CD4-positive, alpha-beta T cell (primary cell): ENCODE measurements at regions not wholly inside any gene's neighbourhood (a gene's known extent, or its start where the extent isn't known, plus 50 kb on each side); places are given as distances from the start of the nearest gene placed in this dataset.

Experiments
- ATAC-seq: fragments of 200-7000 bp; cut with Tn5 transposase; one replicate; pipeline ENCODE4 v1.10.0; 2022; ENCODE audit warnings: mild to moderate bottlenecking; ENCODE audit not compliant: poor library complexity
- CTCF ChIA-PET: fragments of 350-600 bp; sonication (Branson Sonifier 250); formaldehyde crosslinking; loops from one replicate; lab custom pipeline; 2021; ENCODE audit warnings: antibody characterized with exemption, inconsistent platforms; lab: Charles Lee
- POLR2A ChIA-PET: fragments of 350-600 bp; sonication (Branson Sonifier 250); formaldehyde crosslinking; loops from one replicate; lab custom pipeline; 2021; ENCODE audit warnings: antibody characterized with exemption, inconsistent platforms; lab: Charles Lee
- DNase-seq, 14 experiments: peaks; one replicate each; pipeline ENCODE4 v3.0.0-alpha.2; 2013 to 2020; ENCODE audit warnings: mixed read lengths in 2 of 14
- H3K27ac ChIP-seq, 2 donors: one replicate each; pipeline versions ENCODE4 v1.5.1 to v1.7.0; 2013; ENCODE audit warnings: low read length in 2 of 2, low read depth in 1 of 2, mild to moderate bottlenecking in 1 of 2
- H3K27me3 ChIP-seq, 2 experiments: 1 replicate in 1 of 2; 2 replicates in 1 of 2; pipeline versions ENCODE4 v1.6.1 to v1.7.0; 2013; ENCODE audit warnings: low read length in 2 of 2, control low read depth in 1 of 2, mild to moderate bottlenecking in 1 of 2, moderate library complexity in 1 of 2; ENCODE audit not compliant: insufficient read depth in 2 of 2, control insufficient read depth in 1 of 2
- H3K36me3 ChIP-seq: one replicate; pipeline ENCODE4 v1.6.1; 2013; ENCODE audit warnings: low read length, control low read depth; ENCODE audit not compliant: insufficient read depth
- H3K4me1 ChIP-seq: one replicate; pipeline ENCODE4 v1.6.1; 2013; ENCODE audit warnings: low read length, control low read depth; ENCODE audit not compliant: insufficient read depth
- H3K4me3 ChIP-seq: one replicate; pipeline ENCODE4 v1.5.1; 2013; ENCODE audit warnings: mild to moderate bottlenecking, low read length, moderate library complexity
- H3K9me3 ChIP-seq, 2 experiments: 1 replicate in 1 of 2; 2 replicates in 1 of 2; pipeline versions ENCODE4 v1.6.1 to v1.7.0; 2013; ENCODE audit warnings: low read length in 2 of 2, mild to moderate bottlenecking in 2 of 2, control low read depth in 1 of 2, moderate library complexity in 1 of 2; ENCODE audit not compliant: control insufficient read depth in 1 of 2, insufficient read depth in 1 of 2
- H3K27ac Mint-ChIP-seq: one replicate; pipeline ENCODE4 v1.8.0; 2020; ENCODE audit warnings: mixed read lengths
- H3K27me3 Mint-ChIP-seq: one replicate; pipeline ENCODE4 v1.8.0; 2021; ENCODE audit warnings: mixed read lengths
- H3K36me3 Mint-ChIP-seq: one replicate; pipeline ENCODE4 v1.8.0; 2021; ENCODE audit warnings: low read depth, mixed read lengths
- H3K4me1 Mint-ChIP-seq: one replicate; pipeline ENCODE4 v1.8.0; 2021; ENCODE audit warnings: low read depth, mixed read lengths
- H3K4me3 Mint-ChIP-seq: one replicate; pipeline ENCODE4 v1.8.0; 2020; ENCODE audit warnings: mild to moderate bottlenecking, mixed read lengths
- H3K9me3 Mint-ChIP-seq: one replicate; pipeline ENCODE4 v1.8.0; 2020; ENCODE audit warnings: mixed read lengths
- CTCF ChIP-seq: fragments of 200-600 bp; IDR thresholded peaks from one replicate; pipeline ENCODE4 v1.8.0; 2022; ENCODE audit warnings: antibody characterized with exemption, mild to moderate bottlenecking
- intact Hi-C, 2 experiments: fragments of 100-400 bp; cut with DNase I in 1 of 2; cut with micrococcal nuclease in 1 of 2; formaldehyde crosslinking; loops; one replicate each; pipeline versions ENCODE4 v1.15.1 to v1.9.0; 2023 to 2025; cut with DNase I, micrococcal nuclease

- POLR2A ChIA-PET, result no interaction called here
These were observed 291.8 kb upstream of the ACTBL2 start for GRCh38 chr5:57774439-57774838.

GRCh38 chr5:57772512-57772911 is 289.9 kb upstream of the ACTBL2 start:
- Histone ChIP-seq H3K27me3 (no peaks in the 10 kb centered on the region), H3K4me3 (no peak overlapping the region), H3K27ac (no peak overlapping the region), H3K4me1 (no peaks in the 10 kb centered on the region), H3K36me3 (no peaks in the 10 kb centered on the region), H3K9me3 (no peaks in the 10 kb centered on the region)
- ATAC-seq, result no peak
- CTCF ChIA-PET, result no interaction called here
- Mint-ChIP-seq H3K36me3 (no peaks in the 10 kb centered on the region), H3K27me3 (peaks cover 24% of the 10 kb centered on the region), H3K4me3 (no peak overlapping the region), H3K9me3 (no peaks in the 10 kb centered on the region), H3K4me1 (peaks cover 3% of the 10 kb centered on the region), H3K27ac (no peak overlapping the region)
- intact Hi-C loops, result loop anchor here in 1 of 2 experiments (10.0 kb wide), 1 partner anchor 478 kb away; no protein-coding TSS in a partner anchor
- no peak for TF ChIP-seq CTCF
- peak in 2 of 14 experiments; percentile 4 to 11 for DNase-seq
- POLR2A ChIA-PET, result no interaction called here

More at GRCh38 chr5:57774439-57774838, 291.8 kb upstream of the ACTBL2 start:
- Mint-ChIP-seq H3K27ac (no peak overlapping the region), H3K36me3 (no peaks in the 10 kb centered on the region), H3K4me3 (no peak overlapping the region), H3K4me1 (peaks cover 3% of the 10 kb centered on the region), H3K9me3 (no peaks in the 10 kb centered on the region), H3K27me3 (peaks cover 14% of the 10 kb centered on the region)
- no peaks in the 10 kb centered on the region for H3K27me3 ChIP-seq
- H3K36me3 ChIP-seq, result no peaks in the 10 kb centered on the region
- TF ChIP-seq CTCF, result no peak
- no peak overlapping the region for H3K27ac ChIP-seq
- H3K9me3 ChIP-seq, result no peaks in the 10 kb centered on the region
- H3K4me1 ChIP-seq, result no peaks in the 10 kb centered on the region
- ATAC-seq (no peak), DNase-seq (no peak)
- CTCF ChIA-PET, result interaction anchor here (0.6 kb wide), 1 partner anchor 689 kb away, joined by 3 read pairs; no protein-coding TSS in a partner anchor
- intact Hi-C loops, result loop anchor here in 1 of 2 experiments (10.0 kb wide), 1 partner anchor 480 kb away; no protein-coding TSS in a partner anchor
- no peak overlapping the region for H3K4me3 ChIP-seq

GRCh38 chr5:57770039-57770438 is 287.4 kb upstream of the ACTBL2 start:
- Mint-ChIP-seq H3K27ac (no peak overlapping the region), H3K4me3 (no peak overlapping the region), H3K36me3 (no peaks in the 10 kb centered on the region), H3K4me1 (peaks cover 3% of the 10 kb centered on the region), H3K27me3 (peaks cover 24% of the 10 kb centered on the region), H3K9me3 (no peaks in the 10 kb centered on the region)
- Histone ChIP-seq H3K36me3 (no peaks in the 10 kb centered on the region), H3K9me3 (no peaks in the 10 kb centered on the region), H3K27me3 (no peaks in the 10 kb centered on the region), H3K4me1 (no peaks in the 10 kb centered on the region), H3K27ac (no peak overlapping the region), H3K4me3 (no peak overlapping the region)
- POLR2A ChIA-PET, result no interaction called here
- no peak for DNase-seq
- CTCF ChIA-PET, result no interaction called here
- intact Hi-C loops, result loop anchor here in 1 of 2 experiments (10.0 kb wide), 1 partner anchor 475 kb away; no protein-coding TSS in a partner anchor
- TF ChIP-seq CTCF, result no peak
- no peak for ATAC-seq
